ENCODE measurements at regions not wholly inside any gene's neighbourhood (a gene's known extent, or its start where the extent isn't known, plus 50 kb on each side); places are given as distances from the start of the nearest gene placed in this dataset.

GRCh38 chr4:115670930-115671329 is 557.5 kb upstream of the NDST4 start:
- Histone ChIP-seq H3K27ac (ENCODE audit: low read depth, low read length) (no peak overlapping the region), H3K36me3 (ENCODE audit: control insufficient read depth, insufficient read depth, low read length) (no peaks in the 10 kb centered on the region), H3K27me3 (ENCODE audit: control insufficient read depth, insufficient read depth, low read length, poor library complexity, severe bottlenecking) (no peaks in the 10 kb centered on the region), H3K4me1 (ENCODE audit: control insufficient read depth, insufficient read depth, low read length) (no peaks in the 10 kb centered on the region), H3K9me3 (ENCODE audit: control insufficient read depth, low read length) (no peaks in the 10 kb centered on the region), H3K4me3 (ENCODE audit: low read length) (no peak overlapping the region), H3K9ac (ENCODE audit: extremely low read depth, low read length, poor library complexity, severe bottlenecking) (no peak overlapping the region)
- Mint-ChIP-seq H3K36me3 (ENCODE audit: low read depth) (no peaks in the 10 kb centered on the region), H3K4me3 (no peak overlapping the region), H3K4me1 (no peaks in the 10 kb centered on the region), H3K27me3 (ENCODE audit: insufficient read depth) (no peaks in the 10 kb centered on the region), H3K27ac (no peak overlapping the region), H3K9me3 (no peaks in the 10 kb centered on the region)
- TF ChIP-seq CTCF (conservative IDR thresholded peaks at IDR 0.05): no peak
- no peak for DNase-seq
- 83 to 94% methylated on average over 1 to 2 of the region's 2 CpGs for WGBS, 2 experiments (ENCODE audit: insufficient coverage in 1 of 2, insufficient read length in 1 of 2)

- no peaks in the 10 kb centered on the region for H3K27me3 Mint-ChIP-seq (ENCODE audit: insufficient read depth)
- H3K36me3 ChIP-seq (ENCODE audit: control insufficient read depth, insufficient read depth, low read length): no peaks in the 10 kb centered on the region
- H3K4me1 Mint-ChIP-seq: no peaks in the 10 kb centered on the region
- H3K27ac ChIP-seq (ENCODE audit: low read depth, low read length): no peak overlapping the region
- DNase-seq: no peak
- no peaks in the 10 kb centered on the region for H3K9me3 ChIP-seq (ENCODE audit: control insufficient read depth, low read length)
- H3K4me1 ChIP-seq (ENCODE audit: control insufficient read depth, insufficient read depth, low read length): no peaks in the 10 kb centered on the region
- no peak for TF ChIP-seq CTCF (conservative IDR thresholded peaks at IDR 0.05)
- H3K4me3 ChIP-seq (ENCODE audit: low read length): no peak overlapping the region
- H3K36me3 Mint-ChIP-seq (ENCODE audit: low read depth): no peaks in the 10 kb centered on the region
- no peak overlapping the region for H3K27ac Mint-ChIP-seq
- WGBS, 2 experiments (ENCODE audit: insufficient coverage in 1 of 2, insufficient read length in 1 of 2): 90 to 94% methylated on average over 1 of the region's 1 CpG
- no peaks in the 10 kb centered on the region for H3K9me3 Mint-ChIP-seq
- no peaks in the 10 kb centered on the region for H3K27me3 ChIP-seq (ENCODE audit: control insufficient read depth, insufficient read depth, low read length, poor library complexity, severe bottlenecking)
- H3K4me3 Mint-ChIP-seq: no peak overlapping the region
- no peak overlapping the region for H3K9ac ChIP-seq (ENCODE audit: extremely low read depth, low read length, poor library complexity, severe bottlenecking)
Observed at GRCh38 chr4:115668396-115668795, 555.0 kb upstream of the NDST4 start.

GRCh38 chr4:115664285-115664684 is 550.9 kb upstream of the NDST4 start:
- peak; percentile 42 for DNase-seq
- no peaks in the 10 kb centered on the region for H3K36me3 ChIP-seq (ENCODE audit: control insufficient read depth, insufficient read depth, low read length)
- Mint-ChIP-seq H3K9me3 (no peaks in the 10 kb centered on the region), H3K4me1 (no peaks in the 10 kb centered on the region), H3K36me3 (ENCODE audit: low read depth) (no peaks in the 10 kb centered on the region), H3K27ac (no peak overlapping the region), H3K4me3 (no peak overlapping the region), H3K27me3 (ENCODE audit: insufficient read depth) (no peaks in the 10 kb centered on the region)
- no peak overlapping the region for H3K4me3 ChIP-seq (ENCODE audit: low read length)
- no peak for TF ChIP-seq CTCF (conservative IDR thresholded peaks at IDR 0.05)
- WGBS, 2 experiments (ENCODE audit: insufficient coverage in 1 of 2, insufficient read length in 1 of 2): 75 to 79% methylated on average over 5 to 9 of the region's 9 CpGs
- H3K9ac ChIP-seq (ENCODE audit: extremely low read depth, low read length, poor library complexity, severe bottlenecking): no peak overlapping the region
- no peaks in the 10 kb centered on the region for H3K4me1 ChIP-seq (ENCODE audit: control insufficient read depth, insufficient read depth, low read length)
- H3K27me3 ChIP-seq (ENCODE audit: control insufficient read depth, insufficient read depth, low read length, poor library complexity, severe bottlenecking): no peaks in the 10 kb centered on the region
- peak overlapping the region; percentile 42 for H3K27ac ChIP-seq (ENCODE audit: low read depth, low read length)
- no peaks in the 10 kb centered on the region for H3K9me3 ChIP-seq (ENCODE audit: control insufficient read depth, low read length)

Measured in endodermal cell (in vitro differentiated cells).